Right forelimb (tissue), 1 donor: ENCODE measurements at regions not wholly inside any gene's neighbourhood (a gene's known extent, or its start where the extent isn't known, plus 50 kb on each side); places are given as distances from the start of the nearest gene placed in this dataset.

Experiments used
- DNase-seq: peaks from one replicate; pipeline ENCODE4 v3.0.0-alpha.2; 2018

GRCh38 chr12:97989366-97989940 lies 525.9 kb upstream of the TMPO start:
- no peak for DNase-seq

- DNase-seq, result no peak
Measured at GRCh38 chr12:97994746-97995484, 520.5 kb upstream of the TMPO start.

- DNase-seq, result no peak
Measured at GRCh38 chr12:97995559-97995958, 519.8 kb upstream of the TMPO start.

GRCh38 chr12:98001430-98001829 lies 514.0 kb upstream of the TMPO start:
- no peak for DNase-seq

- no peak for DNase-seq
Measured at GRCh38 chr12:98002887-98003493, 512.4 kb upstream of the TMPO start.

- no peak for DNase-seq
Measured at GRCh38 chr12:98007963-98008362, 507.4 kb upstream of the TMPO start.

GRCh38 chr12:98013560-98013959 lies 501.8 kb upstream of the TMPO start:
- DNase-seq, result no peak

- no peak for DNase-seq
Measured at GRCh38 chr12:98018836-98019235, 496.6 kb upstream of the TMPO start.

GRCh38 chr12:98020376-98020775 lies 495.0 kb upstream of the TMPO start:
- no peak for DNase-seq

GRCh38 chr12:98022961-98023360 lies 492.4 kb upstream of the TMPO start:
- DNase-seq, result no peak

- DNase-seq, result no peak
Measured at GRCh38 chr12:98037401-98038140, 477.8 kb upstream of the TMPO start.

- DNase-seq, result no peak
Measured at GRCh38 chr12:98042668-98043067, 472.7 kb upstream of the TMPO start.

GRCh38 chr12:98045395-98045794 lies 470.0 kb upstream of the TMPO start:
- DNase-seq, result no peak

- no peak for DNase-seq
Measured at GRCh38 chr12:98048326-98048725, 467.1 kb upstream of the TMPO start.

GRCh38 chr12:98053202-98053601 lies 462.2 kb upstream of the TMPO start:
- no peak for DNase-seq

- DNase-seq, result no peak
Measured at GRCh38 chr12:98057701-98058100, 457.7 kb upstream of the TMPO start.

- DNase-seq, result no peak
Measured at GRCh38 chr12:98058213-98058612, 457.2 kb upstream of the TMPO start.

GRCh38 chr12:98058838-98059237 lies 456.6 kb upstream of the TMPO start:
- DNase-seq, result no peak

GRCh38 chr12:98059659-98060343 lies 455.6 kb upstream of the TMPO start:
- DNase-seq, result no peak

GRCh38 chr12:98060411-98060810 lies 455.0 kb upstream of the TMPO start:
- DNase-seq, result no peak

- DNase-seq, result no peak
Measured at GRCh38 chr12:98062464-98063245, 452.7 kb upstream of the TMPO start.

- no peak for DNase-seq
Measured at GRCh38 chr12:98064501-98064900, 450.9 kb upstream of the TMPO start.
